Endothelial cell of umbilical vein (primary cell): ENCODE measurements at regions not wholly inside any gene's neighbourhood (a gene's known extent, or its start where the extent isn't known, plus 50 kb on each side); places are given as distances from the start of the nearest gene placed in this dataset.

ENCODE experiments used
- BruUV-seq: library from RNA; stranded (reverse); fragments of 400-500 nt; replicated peaks from 2 replicates; lab custom pipeline; 2021; lab: Mats Ljungman, UMichigan
- CTCF ChIA-PET: fragments of 300-600, 350-600 bp; sonication (Branson Sonifier 250); formaldehyde crosslinking; loops from one replicate; lab custom pipeline; 2021; ENCODE audit warnings: antibody characterized with exemption, inconsistent platforms; lab: Charles Lee
- POLR2A ChIA-PET: fragments of 300-600, 350-600 bp; sonication (Branson Sonifier 250); formaldehyde crosslinking; loops from one replicate; lab custom pipeline; 2021; ENCODE audit warnings: antibody characterized with exemption, inconsistent platforms; lab: Charles Lee
- DNase-seq: peaks from one replicate; pipeline ENCODE4 v3.0.0-alpha.2; 2011; ENCODE audit warnings: low read depth, low spot score
- FAIRE-seq: peaks from 2 replicates; lab custom pipeline; 2011; peaks lifted over from hg19 to GRCh38; lab: Jason Lieb, UNC
- H2AFZ ChIP-seq: 2 replicates; pipeline ENCODE4 v1.6.0; 2012; ENCODE audit warnings: low read depth, low read length, control low read depth, inconsistent platforms
- H3K27ac ChIP-seq: 2 replicates; pipeline ENCODE4 v1.5.1; 2011; ENCODE audit warnings: low read depth, mild to moderate bottlenecking, control low read depth, low read length, moderate library complexity; ENCODE audit not compliant: insufficient read depth
- H3K27me3 ChIP-seq, 2 experiments: 2 replicates each; pipeline versions ENCODE4 v1.6.0 to v1.6.1; 2011; ENCODE audit warnings: low read length in 2 of 2, mixed read lengths in 1 of 2; ENCODE audit not compliant: control insufficient read depth in 2 of 2, insufficient read depth in 2 of 2
- H3K36me3 ChIP-seq, 2 experiments: 2 replicates in 1 of 2; 3 replicates in 1 of 2; pipeline ENCODE4 v1.5.1; 2011; ENCODE audit warnings: low read length in 2 of 2, mild to moderate bottlenecking in 1 of 2, moderate library complexity in 1 of 2; ENCODE audit not compliant: control insufficient read depth in 2 of 2, insufficient read depth in 2 of 2; ENCODE audit errors: extremely low read depth in 1 of 2
- H3K4me1 ChIP-seq: 3 replicates; pipeline ENCODE4 v1.5.1; 2011; ENCODE audit warnings: mild to moderate bottlenecking, low read length; ENCODE audit not compliant: control insufficient read depth, insufficient read depth; ENCODE audit errors: extremely low read depth
- H3K4me2 ChIP-seq: 2 replicates; pipeline ENCODE4 v1.6.1; 2011; ENCODE audit warnings: low read length, control low read depth, mixed read lengths; ENCODE audit not compliant: insufficient read depth
- H3K4me3 ChIP-seq, 3 experiments: fragments of 200-600 bp in 1 of 3; sonication (generic), shearing (Covaris generic) in 1 of 3; replicated peaks in 1 of 3; 2 replicates each; pipeline ENCODE4 v1.5.1; 2011 to 2016; ENCODE audit warnings: control low read depth in 3 of 3, low read length in 3 of 3, mild to moderate bottlenecking in 2 of 3, inconsistent platforms in 1 of 3, low read depth in 1 of 3, moderate library complexity in 1 of 3; ENCODE audit not compliant: insufficient read depth in 1 of 3
- H3K79me2 ChIP-seq: 2 replicates; pipeline ENCODE4 v1.6.0; 2012; ENCODE audit warnings: low read length, inconsistent platforms; ENCODE audit not compliant: control insufficient read depth, insufficient read depth
- H3K9ac ChIP-seq: replicated peaks from 2 replicates; pipeline ENCODE3; 2011; ENCODE audit warnings: low read length, control low read depth; ENCODE audit not compliant: insufficient read depth; ENCODE audit errors: extremely low read depth
- H3K9me1 ChIP-seq: replicated peaks from 3 replicates; pipeline ENCODE4 v1.6.0; 2011; ENCODE audit warnings: mild to moderate bottlenecking, low read length; ENCODE audit not compliant: control insufficient read depth, insufficient read depth; ENCODE audit errors: extremely low read depth
- H3K9me3 ChIP-seq: replicated peaks from 2 replicates; pipeline ENCODE4 v1.5.1; 2012; ENCODE audit warnings: low read length, inconsistent platforms; ENCODE audit not compliant: control insufficient read depth, insufficient read depth
- H4K20me1 ChIP-seq: replicated peaks from 2 replicates; pipeline ENCODE3; 2011; ENCODE audit warnings: mild to moderate bottlenecking, low read length; ENCODE audit not compliant: control insufficient read depth, insufficient read depth; ENCODE audit errors: extremely low read depth
- EZH2 ChIP-seq: IDR thresholded peaks from 2 replicates; pipeline ENCODE4 v1.6.1; 2012; ENCODE audit warnings: borderline replicate concordance, low read depth, mild to moderate bottlenecking, moderate library complexity, low read length, inconsistent platforms; ENCODE audit not compliant: severe bottlenecking
- FOS ChIP-seq: IDR thresholded peaks from 2 replicates; pipeline ENCODE4 v1.6.1; 2011; ENCODE audit warnings: mild to moderate bottlenecking, low read length, moderate library complexity, borderline replicate concordance; ENCODE audit not compliant: insufficient read depth
- GATA2 ChIP-seq: IDR thresholded peaks from 2 replicates; pipeline ENCODE4 v1.7.0; 2011; ENCODE audit warnings: low read depth, mild to moderate bottlenecking, moderate library complexity, mixed read lengths, low read length; ENCODE audit not compliant: insufficient read length, insufficient read depth
- JUN ChIP-seq: IDR thresholded peaks from 2 replicates; pipeline ENCODE4 v1.6.1; 2011; ENCODE audit warnings: borderline replicate concordance, low read depth; ENCODE audit not compliant: insufficient read length, insufficient read depth
- MYC ChIP-seq: IDR thresholded peaks from one replicate; pipeline ENCODE4 v1.6.1; 2011; ENCODE audit warnings: mild to moderate bottlenecking, low read depth, low read length
- POLR2A ChIP-seq: IDR thresholded peaks from 2 replicates; pipeline ENCODE4 v1.6.1; 2012; ENCODE audit warnings: low read depth, mild to moderate bottlenecking, control low read depth, low read length
- POLR2AphosphoS5 ChIP-seq: IDR thresholded peaks from 2 replicates; pipeline ENCODE4 v1.6.1; 2012; ENCODE audit warnings: low read depth, mild to moderate bottlenecking, control low read depth, low read length, moderate library complexity; ENCODE audit not compliant: insufficient read depth
- dilution Hi-C: fragments of 300-500 bp; cut with MboI; formaldehyde crosslinking; loops from one replicate; pipeline ENCODE4 v1.15.0; 2019; ENCODE audit warnings: low sequenced_read_pairs; ENCODE audit not compliant: extremely low pct_ligation_motif_present
- intact Hi-C: fragments of 100-400 bp; cut with micrococcal nuclease; formaldehyde crosslinking; loops from one replicate; pipeline ENCODE4 v1.10.0; 2022
- TF ChIP-seq, protein P1 (sequence below): IDR thresholded peaks from 2 replicates; pipeline ENCODE4 v1.6.1; 2011; ENCODE audit not compliant: insufficient read depth, insufficient read length
- TF ChIP-seq, protein P2 (sequence below), 2 donors: IDR thresholded peaks; 1 replicate in 1 of 2; 2 replicates in 1 of 2; pipeline ENCODE4 v1.5.1; 2011; ENCODE audit warnings: low read length in 2 of 2, mild to moderate bottlenecking in 2 of 2, moderate library complexity in 2 of 2, control low read depth in 1 of 2, inconsistent platforms in 1 of 2, low read depth in 1 of 2; ENCODE audit not compliant: insufficient read depth in 1 of 2; ENCODE audit errors: extremely low read depth in 1 of 2

GRCh38 chr3:65190111-65190510 lies 502.3 kb upstream of the ADAMTS9 start:
- no peak for TF ChIP-seq FOS
- TF ChIP-seq POLR2AphosphoS5, result no peak
- Histone ChIP-seq H3K4me1 (no peaks in the 10 kb centered on the region), H4K20me1 (no peaks in the 10 kb centered on the region), H3K9me1 (no peaks in the 10 kb centered on the region), H3K27ac (no peak overlapping the region), H2AFZ (no peak overlapping the region), H3K79me2 (no peaks in the 10 kb centered on the region), H3K9ac (no peak overlapping the region), H3K27me3 (peaks cover 0 to 2% of the 10 kb centered on the region in 2 experiments), H3K36me3 (no peaks in the 10 kb centered on the region), H3K4me3 (no peak overlapping the region), H3K4me2 (no peak overlapping the region), H3K9me3 (no peaks in the 10 kb centered on the region)
- DNase-seq (no peak), FAIRE-seq (no peak)
- ChIA-PET CTCF (interaction anchor here (1.4 kb wide), 1 partner anchor 656 kb away, joined by 3 read pairs; no protein-coding TSS in a partner anchor), POLR2A (no interaction called here)
- no TSS peak for BruUV-seq
- intact Hi-C loops (no loop called here), dilution Hi-C loops (no loop called here)

DNA sequence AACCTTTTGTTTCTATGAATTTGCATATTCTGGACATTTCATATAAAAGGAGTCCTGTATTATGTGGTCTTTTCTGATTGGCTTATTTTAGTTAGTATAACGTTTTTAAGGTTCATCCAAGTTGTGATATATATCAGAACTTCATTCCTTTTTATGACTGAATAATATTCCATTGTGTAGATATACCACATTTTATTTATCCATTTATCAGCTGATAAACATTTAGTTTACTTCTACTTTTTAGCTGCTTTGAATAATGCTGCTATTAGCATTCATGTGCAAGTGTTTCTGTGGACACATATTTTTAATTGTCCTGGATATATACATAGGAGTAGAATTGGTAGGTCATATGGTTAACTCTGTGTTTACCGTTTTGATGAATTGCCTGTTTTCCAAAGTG lies 498.5 kb upstream of the ADAMTS9 start:
- dilution Hi-C loops (no loop called here), intact Hi-C loops (no loop called here)
- peaks cover 0 to 1% of the 10 kb centered on the region in 2 experiments for H3K27me3 ChIP-seq
- no peak for FAIRE-seq
- no peak overlapping the region for H3K4me2 ChIP-seq
- H3K4me3 ChIP-seq, result no peak overlapping the region
- TF ChIP-seq FOS (no peak), EZH2 (no peak), MYC (no peak), GATA2 (no peak), JUN (no peak), POLR2A (no peak), POLR2AphosphoS5 (no peak)
- TF ChIP-seq, protein P1, sequence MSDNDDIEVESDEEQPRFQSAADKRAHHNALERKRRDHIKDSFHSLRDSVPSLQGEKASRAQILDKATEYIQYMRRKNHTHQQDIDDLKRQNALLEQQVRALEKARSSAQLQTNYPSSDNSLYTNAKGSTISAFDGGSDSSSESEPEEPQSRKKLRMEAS, result no peak
- TF ChIP-seq, protein P2, sequence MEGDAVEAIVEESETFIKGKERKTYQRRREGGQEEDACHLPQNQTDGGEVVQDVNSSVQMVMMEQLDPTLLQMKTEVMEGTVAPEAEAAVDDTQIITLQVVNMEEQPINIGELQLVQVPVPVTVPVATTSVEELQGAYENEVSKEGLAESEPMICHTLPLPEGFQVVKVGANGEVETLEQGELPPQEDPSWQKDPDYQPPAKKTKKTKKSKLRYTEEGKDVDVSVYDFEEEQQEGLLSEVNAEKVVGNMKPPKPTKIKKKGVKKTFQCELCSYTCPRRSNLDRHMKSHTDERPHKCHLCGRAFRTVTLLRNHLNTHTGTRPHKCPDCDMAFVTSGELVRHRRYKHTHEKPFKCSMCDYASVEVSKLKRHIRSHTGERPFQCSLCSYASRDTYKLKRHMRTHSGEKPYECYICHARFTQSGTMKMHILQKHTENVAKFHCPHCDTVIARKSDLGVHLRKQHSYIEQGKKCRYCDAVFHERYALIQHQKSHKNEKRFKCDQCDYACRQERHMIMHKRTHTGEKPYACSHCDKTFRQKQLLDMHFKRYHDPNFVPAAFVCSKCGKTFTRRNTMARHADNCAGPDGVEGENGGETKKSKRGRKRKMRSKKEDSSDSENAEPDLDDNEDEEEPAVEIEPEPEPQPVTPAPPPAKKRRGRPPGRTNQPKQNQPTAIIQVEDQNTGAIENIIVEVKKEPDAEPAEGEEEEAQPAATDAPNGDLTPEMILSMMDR (IDR thresholded peaks at IDR 0.05; ENCODE audit: extremely low read depth in 1 of 2, insufficient read depth in 1 of 2, low read depth in 1 of 2, low read length in 2 of 2), result no peak
- no peaks in the 10 kb centered on the region for H3K9me3 ChIP-seq
- H3K27ac ChIP-seq, result no peak overlapping the region
- POLR2A ChIA-PET, result no interaction called here
- H3K79me2 ChIP-seq, result no peaks in the 10 kb centered on the region
- no peak for DNase-seq
- no peaks in the 10 kb centered on the region for H3K9me1 ChIP-seq
- no peaks in the 10 kb centered on the region for H4K20me1 ChIP-seq
- H3K36me3 ChIP-seq, result no peaks in the 10 kb centered on the region
- no TSS peak for BruUV-seq
- H2AFZ ChIP-seq, result no peak overlapping the region
- CTCF ChIA-PET, result no interaction called here
- no peak overlapping the region for H3K9ac ChIP-seq
- H3K4me1 ChIP-seq, result no peaks in the 10 kb centered on the region
